CD1c-positive myeloid dendritic cell (primary cell): ENCODE measurements at regions not wholly inside any gene's neighbourhood (a gene's known extent, or its start where the extent isn't known, plus 50 kb on each side); places are given as distances from the start of the nearest gene placed in this dataset.
"Not testable (repeated sequence)": the region's sequence is repeated elsewhere in the genome, so short reads cannot be mapped to it uniquely, and the experiment has no call there.

Experiments
- DNase-seq: peaks from one replicate; pipeline ENCODE4 v3.0.0-alpha.2; 2016; ENCODE audit errors: extremely low spot score

- DNase-seq, result no peak
Observed at GRCh38 chr7:65731562-65732035, 141.3 kb upstream of the VKORC1L1 start.

GRCh38 chr7:65744406-65744805 is 128.5 kb upstream of the VKORC1L1 start:
- peak; percentile 37 for DNase-seq

- DNase-seq, result no peak
Observed at GRCh38 chr7:65746398-65746669, 126.5 kb upstream of the VKORC1L1 start.

- no peak for DNase-seq
Observed at GRCh38 chr7:65749039-65749438, 123.8 kb upstream of the VKORC1L1 start.

GRCh38 chr7:65749518-65749917 is 123.4 kb upstream of the VKORC1L1 start:
- DNase-seq, result no peak

- peak; percentile 96 for DNase-seq
Observed at GRCh38 chr7:65750511-65751344, 122.1 kb upstream of the VKORC1L1 start.

GRCh38 chr7:65754070-65754469 is 118.8 kb upstream of the VKORC1L1 start:
- not testable (repeated sequence) for DNase-seq

- not testable (repeated sequence) for DNase-seq
Observed at GRCh38 chr7:65758991-65759390, 113.9 kb upstream of the VKORC1L1 start.

GRCh38 chr7:65762712-65763111 is 110.2 kb upstream of the VKORC1L1 start:
- DNase-seq, result not testable (repeated sequence)

GRCh38 chr7:65763114-65763513 is 109.8 kb upstream of the VKORC1L1 start:
- not testable (repeated sequence) for DNase-seq

- peak; percentile 96 for DNase-seq
Observed at GRCh38 chr7:65770473-65771225, 102.2 kb upstream of the VKORC1L1 start.

GRCh38 chr7:65771226-65771569 is 101.7 kb upstream of the VKORC1L1 start:
- not testable (repeated sequence) for DNase-seq

GRCh38 chr7:65776677-65777076 is 96.2 kb upstream of the VKORC1L1 start:
- not testable (repeated sequence) for DNase-seq

GRCh38 chr7:65789943-65790342 is 82.9 kb upstream of the VKORC1L1 start:
- not testable (repeated sequence) for DNase-seq

GRCh38 chr7:65791788-65792187 is 81.1 kb upstream of the VKORC1L1 start:
- not testable (repeated sequence) for DNase-seq

- not testable (repeated sequence) for DNase-seq
Observed at GRCh38 chr7:65792726-65793125, 80.1 kb upstream of the VKORC1L1 start.

GRCh38 chr7:65794671-65795391 is 78.0 kb upstream of the VKORC1L1 start:
- not testable (repeated sequence) for DNase-seq

GRCh38 chr7:65795392-65795716 is 77.5 kb upstream of the VKORC1L1 start:
- DNase-seq, result not testable (repeated sequence)

- no peak for DNase-seq
Observed at GRCh38 chr7:65796205-65796604, 76.7 kb upstream of the VKORC1L1 start.

GRCh38 chr7:65797086-65797485 is 75.8 kb upstream of the VKORC1L1 start:
- DNase-seq, result not testable (repeated sequence)

GRCh38 chr7:65797566-65797965 is 75.3 kb upstream of the VKORC1L1 start:
- DNase-seq, result not testable (repeated sequence)
